Liver (tissue), 8 donors: ENCODE measurements at regions not wholly inside any gene's neighbourhood (a gene's known extent, or its start where the extent isn't known, plus 50 kb on each side); places are given as distances from the start of the nearest gene placed in this dataset.

Experiments
- DNase-seq: peaks from one replicate; pipeline ENCODE4 v3.0.0-alpha.2; 2017; ENCODE audit warnings: low spot score
- H3K27ac ChIP-seq, 2 donors: one replicate each; pipeline ENCODE4 v1.7.0; 2013; ENCODE audit warnings: inconsistent platforms in 2 of 2, low read length in 2 of 2, control low read depth in 1 of 2, low read depth in 1 of 2, mild to moderate bottlenecking in 1 of 2
- H3K27me3 ChIP-seq, 4 donors: one replicate each; pipeline versions ENCODE4 v1.6.1 to v1.7.0; 2013; ENCODE audit warnings: low read length in 3 of 4, inconsistent platforms in 1 of 4, mild to moderate bottlenecking in 1 of 4, moderate library complexity in 1 of 4; ENCODE audit not compliant: control insufficient read depth in 4 of 4, insufficient read depth in 4 of 4
- H3K36me3 ChIP-seq, 4 donors: one replicate each; pipeline versions ENCODE4 v1.6.1 to v1.7.0; 2013; ENCODE audit warnings: low read length in 3 of 4, mild to moderate bottlenecking in 3 of 4, low read depth in 1 of 4, moderate library complexity in 1 of 4; ENCODE audit not compliant: control insufficient read depth in 4 of 4, insufficient read depth in 3 of 4
- H3K4me1 ChIP-seq, 4 donors: one replicate each; pipeline versions ENCODE4 v1.6.1 to v1.7.0; 2013; ENCODE audit warnings: low read length in 3 of 4, mild to moderate bottlenecking in 3 of 4, moderate library complexity in 1 of 4; ENCODE audit not compliant: control insufficient read depth in 4 of 4, insufficient read depth in 4 of 4
- H3K4me3 ChIP-seq, 3 donors: one replicate each; pipeline versions ENCODE4 v1.6.1 to v1.7.0; 2013; ENCODE audit warnings: low read length in 3 of 3, control low read depth in 1 of 3, low read depth in 1 of 3, mild to moderate bottlenecking in 1 of 3
- H3K9ac ChIP-seq, 2 donors: one replicate each; pipeline ENCODE4 v1.7.0; 2013; ENCODE audit warnings: low read length in 2 of 2, mild to moderate bottlenecking in 2 of 2, moderate library complexity in 2 of 2, control low read depth in 1 of 2, low read depth in 1 of 2
- H3K9me3 ChIP-seq, 4 donors: one replicate each; pipeline versions ENCODE4 v1.6.1 to v1.7.0; 2013; ENCODE audit warnings: low read length in 3 of 4; ENCODE audit not compliant: control insufficient read depth in 4 of 4
- EGR1 ChIP-seq, 2 donors: IDR thresholded peaks; 2 replicates each; pipeline ENCODE4 v1.6.1; 2016 to 2018; ENCODE audit warnings: antibody characterized with exemption in 2 of 2, low read depth in 2 of 2
- FOXA2 ChIP-seq: IDR thresholded peaks from 2 replicates; pipeline ENCODE4 v1.6.1; 2016; ENCODE audit warnings: antibody characterized with exemption
- GABPA ChIP-seq, 2 donors: IDR thresholded peaks in 1 of 2; conservative IDR thresholded peaks in 1 of 2; 2 replicates each; pipeline ENCODE4 v1.6.1; 2016; ENCODE audit warnings: antibody characterized with exemption in 2 of 2, mild to moderate bottlenecking in 1 of 2, moderate library complexity in 1 of 2
- HNF4A ChIP-seq, 2 donors: conservative IDR thresholded peaks; 2 replicates each; pipeline ENCODE4 v1.6.1; 2016; ENCODE audit warnings: antibody characterized with exemption in 2 of 2, mild to moderate bottlenecking in 2 of 2
- HNF4G ChIP-seq: IDR thresholded peaks from 2 replicates; pipeline ENCODE4 v1.6.1; 2016; ENCODE audit warnings: antibody characterized with exemption
- JUND ChIP-seq, 2 donors: IDR thresholded peaks; 2 replicates each; pipeline ENCODE4 v1.6.1; 2016; ENCODE audit warnings: antibody characterized with exemption in 2 of 2
- MAX ChIP-seq: IDR thresholded peaks from 2 replicates; pipeline ENCODE4 v1.6.1; 2016; ENCODE audit warnings: antibody characterized with exemption
- NR2F2 ChIP-seq: IDR thresholded peaks from 2 replicates; pipeline ENCODE4 v1.6.1; 2016; ENCODE audit warnings: antibody characterized with exemption
- REST ChIP-seq: IDR thresholded peaks from 2 replicates; pipeline ENCODE4 v1.6.1; 2016; ENCODE audit warnings: antibody characterized with exemption, mild to moderate bottlenecking
- RXRA ChIP-seq, 2 donors: IDR thresholded peaks; 2 replicates each; pipeline ENCODE4 v1.6.1; 2017 to 2018; ENCODE audit warnings: antibody characterized with exemption in 2 of 2, mild to moderate bottlenecking in 1 of 2
- SP1 ChIP-seq: IDR thresholded peaks from 2 replicates; pipeline ENCODE4 v1.6.1; 2018; ENCODE audit warnings: antibody characterized with exemption, mild to moderate bottlenecking
- TAF1 ChIP-seq: conservative IDR thresholded peaks from 2 replicates; pipeline ENCODE4 v1.6.1; 2016; ENCODE audit warnings: antibody characterized with exemption, mild to moderate bottlenecking
- WGBS: extraction: QIAGEN DNeasy Blood & Tissue Kit; methylation state at CpG from one replicate; pipeline ENCODE4 v1.1.7; 2013; 5-methylcytosine and 5-hydroxymethylcytosine counted together
- TF ChIP-seq, protein P1 (sequence below): IDR thresholded peaks from 2 replicates; pipeline ENCODE4 v1.6.1; 2016; ENCODE audit warnings: antibody characterized with exemption
- TF ChIP-seq, protein P2 (sequence below): fragments of 150-350 bp; IDR thresholded peaks from 2 replicates; pipeline ENCODE4 v1.5.1; 2017; ENCODE audit warnings: improper control_type of control experiment, low read depth, low read length; ENCODE audit not compliant: missing input control
- TF ChIP-seq, protein P3 (sequence below): IDR thresholded peaks from 2 replicates; pipeline ENCODE4 v1.6.1; 2016; ENCODE audit warnings: antibody characterized with exemption
- donor health status: healthy.
- donor health status: healthy.
- donor health status: healthy.
- donor health status: healthy.
- donor health status: healthy.

DNA sequence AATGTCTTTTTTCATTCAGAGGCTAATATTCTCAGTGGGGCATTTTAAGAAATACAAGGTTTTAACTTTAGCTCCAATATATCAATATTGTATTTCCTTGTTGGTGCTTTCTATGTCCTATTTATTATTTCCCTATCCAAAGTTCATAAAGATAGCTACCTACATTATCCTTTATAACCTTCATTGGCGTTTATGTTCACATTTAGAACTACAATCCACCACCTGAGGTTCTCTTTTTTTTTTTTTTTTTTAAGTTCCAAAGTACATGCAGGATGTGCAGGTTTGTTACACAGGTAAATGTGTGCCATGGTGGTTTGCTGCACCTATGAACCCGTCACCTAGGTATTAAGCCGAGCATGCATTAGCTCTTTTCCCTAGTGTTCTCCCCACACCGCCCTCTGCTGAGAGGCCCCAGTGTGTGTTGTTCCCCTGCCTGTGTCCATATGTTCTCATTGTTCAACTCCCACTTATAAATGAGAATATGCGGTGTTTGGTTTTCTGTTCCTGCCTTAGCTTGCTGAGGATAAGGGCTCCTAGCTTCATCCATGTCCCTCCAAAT, 694.6 kb downstream of the SUCLG1 start (continued):
- TF ChIP-seq, protein P1, sequence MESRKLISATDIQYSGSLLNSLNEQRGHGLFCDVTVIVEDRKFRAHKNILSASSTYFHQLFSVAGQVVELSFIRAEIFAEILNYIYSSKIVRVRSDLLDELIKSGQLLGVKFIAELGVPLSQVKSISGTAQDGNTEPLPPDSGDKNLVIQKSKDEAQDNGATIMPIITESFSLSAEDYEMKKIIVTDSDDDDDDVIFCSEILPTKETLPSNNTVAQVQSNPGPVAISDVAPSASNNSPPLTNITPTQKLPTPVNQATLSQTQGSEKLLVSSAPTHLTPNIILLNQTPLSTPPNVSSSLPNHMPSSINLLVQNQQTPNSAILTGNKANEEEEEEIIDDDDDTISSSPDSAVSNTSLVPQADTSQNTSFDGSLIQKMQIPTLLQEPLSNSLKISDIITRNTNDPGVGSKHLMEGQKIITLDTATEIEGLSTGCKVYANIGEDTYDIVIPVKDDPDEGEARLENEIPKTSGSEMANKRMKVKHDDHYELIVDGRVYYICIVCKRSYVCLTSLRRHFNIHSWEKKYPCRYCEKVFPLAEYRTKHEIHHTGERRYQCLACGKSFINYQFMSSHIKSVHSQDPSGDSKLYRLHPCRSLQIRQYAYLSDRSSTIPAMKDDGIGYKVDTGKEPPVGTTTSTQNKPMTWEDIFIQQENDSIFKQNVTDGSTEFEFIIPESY, result no peak
- no peak for TF ChIP-seq GABPA (IDR thresholded peaks at IDR 0.05 in 1 of 2, conservative IDR thresholded peaks at IDR 0.05 in 1 of 2)
- TF ChIP-seq TAF1, result no peak
- TF ChIP-seq MAX, result no peak
- no peak for TF ChIP-seq JUND (IDR thresholded peaks at IDR 0.05)
- no peak for TF ChIP-seq RXRA (IDR thresholded peaks at IDR 0.05)
- TF ChIP-seq FOXA2, result no peak

- H3K36me3 ChIP-seq, result no peaks in the 10 kb centered on the region
- TF ChIP-seq FOXA2, result no peak
- no peak for TF ChIP-seq NR2F2
- no peak for TF ChIP-seq RXRA (IDR thresholded peaks at IDR 0.05)
- TF ChIP-seq, protein P2, sequence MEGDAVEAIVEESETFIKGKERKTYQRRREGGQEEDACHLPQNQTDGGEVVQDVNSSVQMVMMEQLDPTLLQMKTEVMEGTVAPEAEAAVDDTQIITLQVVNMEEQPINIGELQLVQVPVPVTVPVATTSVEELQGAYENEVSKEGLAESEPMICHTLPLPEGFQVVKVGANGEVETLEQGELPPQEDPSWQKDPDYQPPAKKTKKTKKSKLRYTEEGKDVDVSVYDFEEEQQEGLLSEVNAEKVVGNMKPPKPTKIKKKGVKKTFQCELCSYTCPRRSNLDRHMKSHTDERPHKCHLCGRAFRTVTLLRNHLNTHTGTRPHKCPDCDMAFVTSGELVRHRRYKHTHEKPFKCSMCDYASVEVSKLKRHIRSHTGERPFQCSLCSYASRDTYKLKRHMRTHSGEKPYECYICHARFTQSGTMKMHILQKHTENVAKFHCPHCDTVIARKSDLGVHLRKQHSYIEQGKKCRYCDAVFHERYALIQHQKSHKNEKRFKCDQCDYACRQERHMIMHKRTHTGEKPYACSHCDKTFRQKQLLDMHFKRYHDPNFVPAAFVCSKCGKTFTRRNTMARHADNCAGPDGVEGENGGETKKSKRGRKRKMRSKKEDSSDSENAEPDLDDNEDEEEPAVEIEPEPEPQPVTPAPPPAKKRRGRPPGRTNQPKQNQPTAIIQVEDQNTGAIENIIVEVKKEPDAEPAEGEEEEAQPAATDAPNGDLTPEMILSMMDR, result no peak
- TF ChIP-seq GABPA (IDR thresholded peaks at IDR 0.05 in 1 of 2, conservative IDR thresholded peaks at IDR 0.05 in 1 of 2), result no peak
- no peak for TF ChIP-seq HNF4A (conservative IDR thresholded peaks at IDR 0.05)
- no peak for TF ChIP-seq REST
- no peak for TF ChIP-seq EGR1 (IDR thresholded peaks at IDR 0.05; ENCODE audit: low read depth in 2 of 2)
- TF ChIP-seq SP1, result no peak
- no peak for TF ChIP-seq MAX
- no peak for TF ChIP-seq TAF1
- TF ChIP-seq, protein P3, sequence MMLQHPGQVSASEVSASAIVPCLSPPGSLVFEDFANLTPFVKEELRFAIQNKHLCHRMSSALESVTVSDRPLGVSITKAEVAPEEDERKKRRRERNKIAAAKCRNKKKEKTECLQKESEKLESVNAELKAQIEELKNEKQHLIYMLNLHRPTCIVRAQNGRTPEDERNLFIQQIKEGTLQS, result no peak
- TF ChIP-seq HNF4G, result no peak
- H3K27me3 ChIP-seq, result no peaks in the 10 kb centered on the region
- no peak overlapping the region for H3K27ac ChIP-seq
- peaks cover 0 to 9% (median 2%) of the 10 kb centered on the region in 4 donors for H3K9me3 ChIP-seq
- H3K4me1 ChIP-seq, result no peaks in the 10 kb centered on the region
- DNase-seq, result no peak
- no peak overlapping the region for H3K4me3 ChIP-seq
- WGBS, result 66% methylated on average over 2 of the region's 2 CpGs
- H3K9ac ChIP-seq, result no peak overlapping the region
These were observed 701.8 kb downstream of the SUCLG1 start for GRCh38 chr2:83757329-83757728.
